GM23338 (cell line): ENCODE measurements at regions not wholly inside any gene's neighbourhood (a gene's known extent, or its start where the extent isn't known, plus 50 kb on each side); places are given as distances from the start of the nearest gene placed in this dataset.

Experiments
- ATAC-seq: fragments of 200-7000 bp; cut with Tn5 transposase; 3 replicates; pipeline ENCODE4 v1.9.1; 2020
- DNase-seq: peaks from one replicate; pipeline ENCODE4 v3.0.0-alpha.2; 2015; ENCODE audit warnings: low spot score
- H2AFZ ChIP-seq: fragments of 200-600 bp; sonication (generic); 2 replicates; pipeline ENCODE4 v1.8.0; 2016; ENCODE audit warnings: antibody characterized with exemption, mild to moderate bottlenecking, moderate library complexity
- H3F3A ChIP-seq: fragments of 200-600 bp; sonication (generic); replicated peaks from 2 replicates; pipeline ENCODE4 v1.8.0; 2017; ENCODE audit warnings: antibody characterized with exemption, mixed run types, low read depth
- H3K27ac ChIP-seq: fragments of 200-600 bp; sonication (generic); 2 replicates; pipeline ENCODE4 v1.6.1; 2016; ENCODE audit warnings: low read depth
- H3K27me3 ChIP-seq: fragments of 200-600 bp; sonication (generic); 2 replicates; pipeline ENCODE4 v1.8.0; 2016; ENCODE audit warnings: mild to moderate bottlenecking, mixed run types, moderate library complexity; ENCODE audit not compliant: insufficient read depth
- H3K36me3 ChIP-seq: fragments of 200-600 bp; sonication (generic); 2 replicates; pipeline ENCODE4 v1.8.0; 2016; ENCODE audit warnings: mild to moderate bottlenecking; ENCODE audit not compliant: insufficient read depth
- H3K4me1 ChIP-seq: fragments of 200-600 bp; sonication (generic); 2 replicates; pipeline ENCODE4 v1.8.0; 2016; ENCODE audit warnings: mild to moderate bottlenecking, moderate library complexity; ENCODE audit not compliant: insufficient read depth
- H3K4me2 ChIP-seq: fragments of 200-600 bp; sonication (generic); 2 replicates; pipeline ENCODE4 v1.7.1; 2017; ENCODE audit warnings: mixed run types
- H3K4me3 ChIP-seq: fragments of 200-600 bp; sonication (generic); 2 replicates; pipeline ENCODE4 v1.6.1; 2016; ENCODE audit warnings: mixed run types
- H3K79me2 ChIP-seq: fragments of 200-600 bp; sonication (generic); replicated peaks from 2 replicates; pipeline ENCODE4 v1.8.0; 2017; ENCODE audit warnings: mild to moderate bottlenecking; ENCODE audit not compliant: insufficient read depth
- H3K9me2 ChIP-seq: fragments of 200-600 bp; sonication (generic); 2 replicates; pipeline ENCODE4 v1.8.0; 2017; ENCODE audit not compliant: insufficient read depth
- H4K20me1 ChIP-seq: fragments of 200-600 bp; sonication (generic); replicated peaks from 2 replicates; pipeline ENCODE4 v1.8.0; 2017; ENCODE audit warnings: mild to moderate bottlenecking; ENCODE audit not compliant: insufficient read depth
- H3K27ac Mint-ChIP-seq: 2 replicates; pipeline ENCODE4 v1.8.0; 2020; ENCODE audit warnings: inconsistent platforms, mild to moderate bottlenecking, moderate library complexity, mixed read lengths
- H3K27me3 Mint-ChIP-seq: 3 replicates; pipeline ENCODE4 v1.8.0; 2022; ENCODE audit warnings: low read depth, mild to moderate bottlenecking, moderate library complexity, mixed read lengths, inconsistent platforms; ENCODE audit not compliant: insufficient read depth, poor library complexity
- H3K36me3 Mint-ChIP-seq: 3 replicates; pipeline ENCODE4 v1.8.0; 2021; ENCODE audit warnings: low read depth, mild to moderate bottlenecking, inconsistent platforms, moderate library complexity, mixed read lengths
- H3K4me1 Mint-ChIP-seq: 3 replicates; pipeline ENCODE4 v1.8.0; 2020; ENCODE audit warnings: mild to moderate bottlenecking, inconsistent platforms, mixed read lengths
- H3K4me3 Mint-ChIP-seq: 3 replicates; pipeline ENCODE4 v1.8.0; 2021; ENCODE audit warnings: moderate library complexity, mild to moderate bottlenecking, inconsistent platforms, mixed read lengths
- H3K9me3 Mint-ChIP-seq: 3 replicates; pipeline ENCODE4 v1.8.0; 2020; ENCODE audit warnings: moderate library complexity, mild to moderate bottlenecking, inconsistent platforms, mixed read lengths
- CREB1 ChIP-seq: fragments of 250-450 bp; sonication (Bioruptor Pico); IDR thresholded peaks from 2 replicates; pipeline ENCODE4 v1.5.0; 2020; ENCODE audit warnings: low read depth, mild to moderate bottlenecking, moderate library complexity
- EZH2 ChIP-seq: fragments of 200-600 bp; sonication (generic); IDR thresholded peaks from one replicate; pipeline ENCODE4 v1.8.0; 2017; ENCODE audit warnings: antibody characterized with exemption, mild to moderate bottlenecking, low read depth; ENCODE audit not compliant: unreplicated experiment
- EZH2phosphoT487 ChIP-seq: fragments of 200-600 bp; sonication (generic); IDR thresholded peaks from one replicate; pipeline ENCODE4 v1.8.1; 2018; ENCODE audit warnings: antibody characterized with exemption; ENCODE audit not compliant: unreplicated experiment
- JUNB ChIP-seq: IDR thresholded peaks from one replicate; pipeline ENCODE4 v1.6.1; 2016; ENCODE audit warnings: antibody characterized with exemption; ENCODE audit not compliant: unreplicated experiment
- NANOG ChIP-seq: IDR thresholded peaks from 2 replicates; pipeline ENCODE4 v1.6.1; 2016; ENCODE audit warnings: antibody characterized with exemption, borderline replicate concordance
- POLR2AphosphoS5 ChIP-seq: IDR thresholded peaks from 2 replicates; pipeline ENCODE4 v1.6.1; 2016; ENCODE audit warnings: antibody characterized with exemption, low read depth
- STAT1 ChIP-seq: IDR thresholded peaks from one replicate; pipeline ENCODE4 v1.6.1; 2016; ENCODE audit warnings: antibody characterized with exemption; ENCODE audit not compliant: unreplicated experiment
- ZNF114 ChIP-seq: fragments of 250-450 bp; sonication (Bioruptor Pico); IDR thresholded peaks from 2 replicates; pipeline ENCODE4 v1.5.0; 2020; ENCODE audit warnings: mild to moderate bottlenecking, moderate library complexity
- ZNF331 ChIP-seq: fragments of 250-450 bp; sonication (Bioruptor Pico); IDR thresholded peaks from 2 replicates; pipeline ENCODE4 v1.5.0; 2020; ENCODE audit warnings: low read depth, mild to moderate bottlenecking, moderate library complexity
- TF ChIP-seq, protein P1 (sequence below): IDR thresholded peaks from 2 replicates; pipeline ENCODE4 v1.6.1; 2016; ENCODE audit warnings: antibody characterized with exemption
- TF ChIP-seq, protein P2 (sequence below): fragments of 250-450 bp; sonication (Bioruptor Pico); IDR thresholded peaks from 2 replicates; pipeline ENCODE4 v1.5.0; 2020; ENCODE audit warnings: mild to moderate bottlenecking, moderate library complexity
- TF ChIP-seq, protein P3 (sequence below): IDR thresholded peaks from one replicate; pipeline ENCODE4 v1.6.1; 2018; ENCODE audit warnings: antibody characterized with exemption; ENCODE audit not compliant: unreplicated experiment
- TF ChIP-seq, protein P4 (sequence below), 2 experiments: fragments of 200-600 bp in 1 of 2; sonication (generic) in 1 of 2; conservative IDR thresholded peaks; 2 replicates each; pipeline versions ENCODE4 v1.5.1 to v1.6.1; 2016 to 2017; ENCODE audit warnings: antibody characterized with exemption in 2 of 2, low read depth in 2 of 2, mild to moderate bottlenecking in 2 of 2, moderate library complexity in 1 of 2

DNA sequence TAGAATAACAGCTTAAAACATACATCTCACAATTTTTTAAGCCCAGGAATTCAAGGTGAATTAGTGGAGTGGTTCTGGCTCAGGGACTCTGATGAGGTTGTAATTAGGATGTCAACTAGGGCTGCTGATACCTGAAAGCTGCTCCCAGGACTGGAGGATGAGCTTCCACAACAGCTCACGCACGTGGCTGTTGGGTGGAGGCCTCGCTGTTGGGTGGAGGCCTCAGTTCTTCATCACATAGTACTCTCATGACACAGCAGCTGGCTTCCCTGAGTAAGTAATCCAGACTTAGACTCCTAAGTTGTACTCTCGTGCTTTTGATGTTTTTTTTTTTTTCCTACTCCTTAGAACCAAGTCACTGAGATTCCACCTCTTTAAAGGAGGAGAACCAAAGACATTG, 577.1 kb upstream of the PRR20A start:
- H3K9me3 Mint-ChIP-seq = no peaks in the 10 kb centered on the region
- Histone ChIP-seq H3K27ac (no peak overlapping the region), H3K4me3 (no peak overlapping the region), H3K36me3 (no peaks in the 10 kb centered on the region), H2AFZ (no peak overlapping the region), H3K4me2 (no peak overlapping the region), H3K27me3 (no peaks in the 10 kb centered on the region), H3K9me2 (no peaks in the 10 kb centered on the region), H3K79me2 (no peaks in the 10 kb centered on the region), H3F3A (no peaks in the 10 kb centered on the region), H4K20me1 (no peaks in the 10 kb centered on the region), H3K4me1 (no peaks in the 10 kb centered on the region)
- H3K27me3 Mint-ChIP-seq = peaks cover 4% of the 10 kb centered on the region
- DNase-seq = peak; percentile 1
- no peak overlapping the region for H3K27ac Mint-ChIP-seq
- no peak for ATAC-seq
- no peaks in the 10 kb centered on the region for H3K4me1 Mint-ChIP-seq
- TF ChIP-seq ZNF331 (CRISPR knock-in tag) (no peak), NANOG (no peak), POLR2AphosphoS5 (no peak), EZH2 (no peak), CREB1 (no peak), EZH2phosphoT487 (no peak), STAT1 (no peak), JUNB (no peak), ZNF114 (CRISPR knock-in tag) (no peak)
- TF ChIP-seq, protein P1, sequence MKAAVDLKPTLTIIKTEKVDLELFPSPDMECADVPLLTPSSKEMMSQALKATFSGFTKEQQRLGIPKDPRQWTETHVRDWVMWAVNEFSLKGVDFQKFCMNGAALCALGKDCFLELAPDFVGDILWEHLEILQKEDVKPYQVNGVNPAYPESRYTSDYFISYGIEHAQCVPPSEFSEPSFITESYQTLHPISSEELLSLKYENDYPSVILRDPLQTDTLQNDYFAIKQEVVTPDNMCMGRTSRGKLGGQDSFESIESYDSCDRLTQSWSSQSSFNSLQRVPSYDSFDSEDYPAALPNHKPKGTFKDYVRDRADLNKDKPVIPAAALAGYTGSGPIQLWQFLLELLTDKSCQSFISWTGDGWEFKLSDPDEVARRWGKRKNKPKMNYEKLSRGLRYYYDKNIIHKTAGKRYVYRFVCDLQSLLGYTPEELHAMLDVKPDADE = no peak
- TF ChIP-seq, protein P2, sequence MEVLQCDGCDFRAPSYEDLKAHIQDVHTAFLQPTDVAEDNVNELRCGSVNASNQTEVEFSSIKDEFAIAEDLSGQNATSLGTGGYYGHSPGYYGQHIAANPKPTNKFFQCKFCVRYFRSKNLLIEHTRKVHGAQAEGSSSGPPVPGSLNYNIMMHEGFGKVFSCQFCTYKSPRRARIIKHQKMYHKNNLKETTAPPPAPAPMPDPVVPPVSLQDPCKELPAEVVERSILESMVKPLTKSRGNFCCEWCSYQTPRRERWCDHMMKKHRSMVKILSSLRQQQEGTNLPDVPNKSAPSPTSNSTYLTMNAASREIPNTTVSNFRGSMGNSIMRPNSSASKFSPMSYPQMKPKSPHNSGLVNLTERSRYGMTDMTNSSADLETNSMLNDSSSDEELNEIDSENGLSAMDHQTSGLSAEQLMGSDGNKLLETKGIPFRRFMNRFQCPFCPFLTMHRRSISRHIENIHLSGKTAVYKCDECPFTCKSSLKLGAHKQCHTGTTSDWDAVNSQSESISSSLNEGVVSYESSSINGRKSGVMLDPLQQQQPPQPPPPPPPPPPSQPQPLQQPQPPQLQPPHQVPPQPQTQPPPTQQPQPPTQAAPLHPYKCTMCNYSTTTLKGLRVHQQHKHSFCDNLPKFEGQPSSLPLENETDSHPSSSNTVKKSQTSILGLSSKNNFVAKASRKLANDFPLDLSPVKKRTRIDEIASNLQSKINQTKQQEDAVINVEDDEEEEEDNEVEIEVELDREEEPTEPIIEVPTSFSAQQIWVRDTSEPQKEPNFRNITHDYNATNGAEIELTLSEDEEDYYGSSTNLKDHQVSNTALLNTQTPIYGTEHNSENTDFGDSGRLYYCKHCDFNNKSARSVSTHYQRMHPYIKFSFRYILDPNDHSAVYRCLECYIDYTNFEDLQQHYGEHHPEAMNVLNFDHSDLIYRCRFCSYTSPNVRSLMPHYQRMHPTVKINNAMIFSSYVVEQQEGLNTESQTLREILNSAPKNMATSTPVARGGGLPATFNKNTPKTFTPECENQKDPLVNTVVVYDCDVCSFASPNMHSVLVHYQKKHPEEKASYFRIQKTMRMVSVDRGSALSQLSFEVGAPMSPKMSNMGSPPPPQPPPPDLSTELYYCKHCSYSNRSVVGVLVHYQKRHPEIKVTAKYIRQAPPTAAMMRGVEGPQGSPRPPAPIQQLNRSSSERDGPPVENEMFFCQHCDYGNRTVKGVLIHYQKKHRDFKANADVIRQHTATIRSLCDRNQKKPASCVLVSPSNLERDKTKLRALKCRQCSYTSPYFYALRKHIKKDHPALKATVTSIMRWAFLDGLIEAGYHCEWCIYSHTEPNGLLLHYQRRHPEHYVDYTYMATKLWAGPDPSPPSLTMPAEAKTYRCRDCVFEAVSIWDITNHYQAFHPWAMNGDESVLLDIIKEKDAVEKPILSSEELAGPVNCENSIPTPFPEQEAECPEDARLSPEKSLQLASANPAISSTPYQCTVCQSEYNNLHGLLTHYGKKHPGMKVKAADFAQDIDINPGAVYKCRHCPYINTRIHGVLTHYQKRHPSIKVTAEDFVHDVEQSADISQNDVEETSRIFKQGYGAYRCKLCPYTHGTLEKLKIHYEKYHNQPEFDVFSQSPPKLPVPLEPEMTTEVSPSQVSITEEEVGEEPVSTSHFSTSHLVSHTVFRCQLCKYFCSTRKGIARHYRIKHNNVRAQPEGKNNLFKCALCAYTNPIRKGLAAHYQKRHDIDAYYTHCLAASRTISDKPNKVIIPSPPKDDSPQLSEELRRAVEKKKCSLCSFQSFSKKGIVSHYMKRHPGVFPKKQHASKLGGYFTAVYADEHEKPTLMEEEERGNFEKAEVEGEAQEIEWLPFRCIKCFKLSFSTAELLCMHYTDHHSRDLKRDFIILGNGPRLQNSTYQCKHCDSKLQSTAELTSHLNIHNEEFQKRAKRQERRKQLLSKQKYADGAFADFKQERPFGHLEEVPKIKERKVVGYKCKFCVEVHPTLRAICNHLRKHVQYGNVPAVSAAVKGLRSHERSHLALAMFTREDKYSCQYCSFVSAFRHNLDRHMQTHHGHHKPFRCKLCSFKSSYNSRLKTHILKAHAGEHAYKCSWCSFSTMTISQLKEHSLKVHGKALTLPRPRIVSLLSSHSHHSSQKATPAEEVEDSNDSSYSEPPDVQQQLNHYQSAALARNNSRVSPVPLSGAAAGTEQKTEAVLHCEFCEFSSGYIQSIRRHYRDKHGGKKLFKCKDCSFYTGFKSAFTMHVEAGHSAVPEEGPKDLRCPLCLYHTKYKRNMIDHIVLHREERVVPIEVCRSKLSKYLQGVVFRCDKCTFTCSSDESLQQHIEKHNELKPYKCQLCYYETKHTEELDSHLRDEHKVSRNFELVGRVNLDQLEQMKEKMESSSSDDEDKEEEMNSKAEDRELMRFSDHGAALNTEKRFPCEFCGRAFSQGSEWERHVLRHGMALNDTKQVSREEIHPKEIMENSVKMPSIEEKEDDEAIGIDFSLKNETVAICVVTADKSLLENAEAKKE (CRISPR knock-in tag) = no peak
- TF ChIP-seq, protein P3, sequence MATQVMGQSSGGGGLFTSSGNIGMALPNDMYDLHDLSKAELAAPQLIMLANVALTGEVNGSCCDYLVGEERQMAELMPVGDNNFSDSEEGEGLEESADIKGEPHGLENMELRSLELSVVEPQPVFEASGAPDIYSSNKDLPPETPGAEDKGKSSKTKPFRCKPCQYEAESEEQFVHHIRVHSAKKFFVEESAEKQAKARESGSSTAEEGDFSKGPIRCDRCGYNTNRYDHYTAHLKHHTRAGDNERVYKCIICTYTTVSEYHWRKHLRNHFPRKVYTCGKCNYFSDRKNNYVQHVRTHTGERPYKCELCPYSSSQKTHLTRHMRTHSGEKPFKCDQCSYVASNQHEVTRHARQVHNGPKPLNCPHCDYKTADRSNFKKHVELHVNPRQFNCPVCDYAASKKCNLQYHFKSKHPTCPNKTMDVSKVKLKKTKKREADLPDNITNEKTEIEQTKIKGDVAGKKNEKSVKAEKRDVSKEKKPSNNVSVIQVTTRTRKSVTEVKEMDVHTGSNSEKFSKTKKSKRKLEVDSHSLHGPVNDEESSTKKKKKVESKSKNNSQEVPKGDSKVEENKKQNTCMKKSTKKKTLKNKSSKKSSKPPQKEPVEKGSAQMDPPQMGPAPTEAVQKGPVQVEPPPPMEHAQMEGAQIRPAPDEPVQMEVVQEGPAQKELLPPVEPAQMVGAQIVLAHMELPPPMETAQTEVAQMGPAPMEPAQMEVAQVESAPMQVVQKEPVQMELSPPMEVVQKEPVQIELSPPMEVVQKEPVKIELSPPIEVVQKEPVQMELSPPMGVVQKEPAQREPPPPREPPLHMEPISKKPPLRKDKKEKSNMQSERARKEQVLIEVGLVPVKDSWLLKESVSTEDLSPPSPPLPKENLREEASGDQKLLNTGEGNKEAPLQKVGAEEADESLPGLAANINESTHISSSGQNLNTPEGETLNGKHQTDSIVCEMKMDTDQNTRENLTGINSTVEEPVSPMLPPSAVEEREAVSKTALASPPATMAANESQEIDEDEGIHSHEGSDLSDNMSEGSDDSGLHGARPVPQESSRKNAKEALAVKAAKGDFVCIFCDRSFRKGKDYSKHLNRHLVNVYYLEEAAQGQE = no peak
- TF ChIP-seq, protein P4, sequence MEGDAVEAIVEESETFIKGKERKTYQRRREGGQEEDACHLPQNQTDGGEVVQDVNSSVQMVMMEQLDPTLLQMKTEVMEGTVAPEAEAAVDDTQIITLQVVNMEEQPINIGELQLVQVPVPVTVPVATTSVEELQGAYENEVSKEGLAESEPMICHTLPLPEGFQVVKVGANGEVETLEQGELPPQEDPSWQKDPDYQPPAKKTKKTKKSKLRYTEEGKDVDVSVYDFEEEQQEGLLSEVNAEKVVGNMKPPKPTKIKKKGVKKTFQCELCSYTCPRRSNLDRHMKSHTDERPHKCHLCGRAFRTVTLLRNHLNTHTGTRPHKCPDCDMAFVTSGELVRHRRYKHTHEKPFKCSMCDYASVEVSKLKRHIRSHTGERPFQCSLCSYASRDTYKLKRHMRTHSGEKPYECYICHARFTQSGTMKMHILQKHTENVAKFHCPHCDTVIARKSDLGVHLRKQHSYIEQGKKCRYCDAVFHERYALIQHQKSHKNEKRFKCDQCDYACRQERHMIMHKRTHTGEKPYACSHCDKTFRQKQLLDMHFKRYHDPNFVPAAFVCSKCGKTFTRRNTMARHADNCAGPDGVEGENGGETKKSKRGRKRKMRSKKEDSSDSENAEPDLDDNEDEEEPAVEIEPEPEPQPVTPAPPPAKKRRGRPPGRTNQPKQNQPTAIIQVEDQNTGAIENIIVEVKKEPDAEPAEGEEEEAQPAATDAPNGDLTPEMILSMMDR (conservative IDR thresholded peaks at IDR 0.05; ENCODE audit: low read depth in 2 of 2) = no peak
- H3K4me3 Mint-ChIP-seq = no peak overlapping the region
- H3K36me3 Mint-ChIP-seq = peaks cover 3% of the 10 kb centered on the region; the same call in 1 of the 3 replicates
